ENCODE measurements at regions not wholly inside any gene's neighbourhood (a gene's known extent, or its start where the extent isn't known, plus 50 kb on each side); places are given as distances from the start of the nearest gene placed in this dataset.

DNA sequence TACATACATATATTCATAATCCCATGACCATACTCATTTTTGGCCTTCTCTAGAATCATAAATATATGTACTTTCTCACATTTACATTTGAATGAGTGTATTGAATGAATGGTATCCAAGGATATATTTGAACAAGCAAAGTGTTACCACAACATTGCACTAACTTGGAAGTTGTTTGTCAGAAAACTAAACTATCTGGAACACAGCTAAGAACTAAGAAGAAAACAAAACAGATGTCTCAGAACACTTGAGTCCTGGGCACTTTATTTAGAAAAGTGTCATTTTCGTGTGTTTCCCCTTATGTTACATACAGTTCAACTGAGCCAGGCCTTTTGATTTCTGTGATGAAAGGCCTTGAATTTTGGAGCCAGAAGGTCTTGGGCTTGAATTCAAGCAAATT lies 466.7 kb upstream of the FAT1 start:
- DNase-seq: no peak

DNA sequence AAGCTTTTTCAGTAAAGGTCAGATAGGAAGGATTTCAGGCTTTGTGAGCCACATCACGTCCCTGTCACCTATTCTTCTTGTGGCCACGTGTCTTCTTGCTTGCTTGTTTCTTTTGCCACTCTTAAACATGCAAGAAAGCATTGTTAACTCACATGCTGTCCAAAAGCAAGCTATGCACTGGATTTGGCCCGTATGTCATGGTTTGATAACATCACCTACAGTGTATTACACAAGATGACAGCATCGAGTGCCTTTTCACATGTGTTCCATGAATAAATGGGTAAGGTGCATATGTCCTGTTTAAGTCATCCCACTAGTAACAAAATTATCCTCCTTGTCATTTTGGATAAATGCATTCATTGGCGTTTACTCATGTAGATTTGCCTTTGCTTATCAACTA lies 468.0 kb upstream of the FAT1 start:
- DNase-seq: no peak

DNA sequence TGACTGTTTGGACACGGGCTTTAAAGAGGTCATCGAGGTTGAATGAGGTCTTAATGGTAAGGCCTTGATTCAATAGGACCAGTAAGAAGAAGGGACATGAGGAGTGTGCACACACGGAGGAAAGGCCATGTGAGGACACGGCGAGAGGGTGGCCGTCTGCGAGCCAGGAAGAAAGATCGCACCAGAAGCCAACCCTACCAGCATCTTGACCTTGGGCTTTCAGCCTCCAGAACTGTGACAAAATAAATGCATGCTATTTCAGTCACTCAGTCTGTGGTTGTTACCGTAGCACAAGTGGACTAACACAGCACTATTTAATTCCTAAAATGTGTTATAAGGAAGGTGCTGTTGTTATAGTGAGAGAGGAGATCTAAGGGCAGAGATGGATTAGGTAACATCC lies 468.6 kb upstream of the FAT1 start:
- no peak for DNase-seq

DNA sequence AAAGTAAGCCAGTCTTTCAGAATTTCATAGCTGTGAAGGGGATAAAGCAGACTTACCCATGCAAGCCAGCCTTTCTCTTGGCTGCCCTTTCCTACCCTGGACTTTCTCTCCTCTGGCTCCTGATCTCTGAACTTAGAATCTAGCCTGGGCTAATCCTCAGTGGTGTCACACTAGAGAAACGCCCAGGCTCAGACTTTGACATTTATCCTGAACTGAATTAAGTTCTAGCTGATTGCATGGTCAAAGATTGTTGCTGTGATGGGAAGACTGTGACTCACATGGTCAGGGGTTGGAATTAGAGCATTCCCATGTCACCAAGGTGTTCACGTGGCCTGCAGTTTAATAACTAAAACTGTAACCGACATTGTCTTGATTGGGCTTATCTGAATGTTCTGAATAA lies 469.5 kb upstream of the FAT1 start:
- no peak for DNase-seq

DNA sequence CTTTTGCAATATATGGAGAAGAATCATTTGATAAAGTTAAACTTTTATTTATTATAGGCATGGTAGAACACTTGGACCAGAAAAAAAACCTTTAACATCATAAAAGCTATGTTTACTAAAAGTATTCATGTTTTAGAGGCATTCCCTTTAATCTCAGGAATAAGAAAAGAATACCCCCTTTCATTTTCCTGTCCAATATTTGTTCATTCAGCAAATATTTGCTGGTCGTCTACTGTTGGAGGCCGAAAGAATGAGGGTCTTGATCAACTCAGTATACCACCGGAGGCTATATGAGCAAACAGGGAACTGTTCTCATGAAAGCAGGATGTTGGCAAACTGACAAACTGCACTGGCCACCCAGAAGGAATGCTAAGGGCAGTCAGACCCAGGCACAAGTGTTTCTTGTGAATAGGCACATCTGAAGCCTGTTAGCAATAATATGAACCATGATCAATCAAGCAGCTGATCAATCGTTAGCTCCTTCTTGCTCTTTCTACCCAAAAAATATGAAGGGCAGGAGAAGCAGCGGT lies 480.8 kb upstream of the FAT1 start:
- peak; percentile 40 for DNase-seq

DNA sequence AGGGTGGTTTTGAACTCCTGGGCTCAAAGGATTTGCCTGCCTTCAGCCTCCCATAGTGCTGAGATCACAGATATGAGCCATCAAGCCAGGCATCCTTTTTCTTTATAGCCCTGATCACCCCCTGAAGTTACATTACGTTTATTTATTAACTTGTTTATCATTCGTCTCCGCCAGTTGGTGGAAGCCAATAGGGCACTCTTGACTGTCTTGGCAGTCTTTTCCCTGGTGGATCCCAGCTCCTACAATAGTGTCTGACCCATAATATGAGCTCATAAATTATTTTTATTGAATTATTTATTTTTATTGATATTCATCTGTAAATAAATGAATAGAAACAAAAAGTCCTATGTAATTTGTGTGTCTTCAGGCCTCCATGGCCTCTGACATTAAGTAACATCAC lies 484.3 kb upstream of the FAT1 start:
- no peak for DNase-seq

DNA sequence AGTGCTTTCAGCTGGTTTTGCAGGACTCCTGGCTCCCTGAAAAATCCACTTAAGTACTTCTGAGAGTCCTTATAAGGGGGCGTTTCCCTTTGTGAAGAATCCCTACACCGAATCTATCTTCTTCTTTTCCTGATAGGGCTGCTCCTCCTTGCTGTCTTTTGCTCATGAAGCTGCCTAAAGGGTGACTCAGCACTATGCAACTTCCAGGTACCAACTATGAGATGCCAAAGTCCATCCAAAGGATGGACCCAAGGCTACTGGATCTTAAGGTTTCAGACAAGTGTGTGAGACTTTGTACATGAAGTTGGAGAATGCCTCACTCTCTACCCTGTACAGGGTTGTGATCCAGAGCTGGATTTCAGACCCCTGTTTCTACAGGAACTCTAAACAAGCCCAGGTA lies 485.0 kb upstream of the FAT1 start:
- no peak for DNase-seq

DNA sequence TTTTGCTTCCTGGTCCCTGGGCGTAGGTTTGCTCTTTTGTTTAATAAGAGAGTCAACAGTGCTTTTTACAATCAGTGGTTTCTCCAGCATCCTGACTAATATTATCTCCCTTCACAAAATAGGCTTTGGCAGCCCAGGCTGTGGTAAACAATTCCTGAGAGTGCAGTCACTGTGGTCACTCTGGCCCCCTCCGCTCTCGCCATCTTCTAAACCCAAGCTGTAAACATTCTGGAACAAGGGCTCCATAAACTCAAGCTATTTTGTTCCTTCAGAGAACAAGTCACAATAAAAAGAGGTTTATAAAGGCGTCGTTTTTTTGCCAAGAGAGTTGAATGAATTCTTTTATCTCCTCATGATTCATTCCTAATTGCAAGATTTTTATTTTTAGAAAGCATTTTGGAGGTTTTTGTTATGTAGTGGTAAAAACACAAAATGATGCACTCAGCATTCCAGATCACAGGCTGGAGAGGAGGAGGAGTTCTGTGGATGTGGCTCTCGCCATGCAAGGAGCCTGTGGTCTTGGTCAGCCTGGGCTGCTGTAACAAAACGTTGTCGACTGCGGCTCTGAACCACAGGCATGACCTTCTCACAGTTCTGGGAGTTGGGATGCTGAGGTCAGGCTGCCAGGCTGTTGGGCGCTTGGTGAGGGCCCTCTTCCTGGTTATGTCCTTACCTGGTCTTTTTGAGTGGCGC lies 486.4 kb upstream of the FAT1 start:
- peak; percentile 57 for DNase-seq

DNA sequence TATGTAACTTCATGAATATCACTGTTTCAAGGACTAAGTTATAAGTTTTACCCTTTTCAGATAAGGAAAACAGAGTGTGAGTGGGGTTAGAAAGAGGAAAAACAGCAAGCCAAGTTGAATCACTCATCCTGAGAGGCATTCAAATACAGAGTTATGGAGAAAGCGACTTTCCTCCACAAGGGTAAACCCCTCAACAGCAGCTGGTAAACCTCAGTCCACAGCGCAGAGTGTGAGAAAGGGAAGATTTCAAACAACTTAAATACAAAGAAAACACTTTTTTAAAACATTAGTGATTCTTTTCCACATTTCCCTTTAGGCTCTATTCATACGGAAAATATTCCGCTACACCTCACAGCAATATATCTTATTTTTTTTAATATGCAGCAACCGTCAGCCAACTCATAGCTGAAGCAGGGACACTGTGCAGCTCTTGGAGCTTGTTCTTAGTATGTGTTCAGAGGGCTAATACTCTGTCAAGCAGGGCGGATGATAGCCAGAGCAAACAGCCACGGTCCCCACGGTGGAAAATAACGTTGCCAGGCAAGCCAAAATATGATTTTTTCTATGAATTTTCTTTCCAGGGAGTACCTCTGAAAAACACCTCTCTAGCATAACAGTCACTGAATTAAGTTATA lies 488.9 kb upstream of the FAT1 start:
- DNase-seq: no peak

DNA sequence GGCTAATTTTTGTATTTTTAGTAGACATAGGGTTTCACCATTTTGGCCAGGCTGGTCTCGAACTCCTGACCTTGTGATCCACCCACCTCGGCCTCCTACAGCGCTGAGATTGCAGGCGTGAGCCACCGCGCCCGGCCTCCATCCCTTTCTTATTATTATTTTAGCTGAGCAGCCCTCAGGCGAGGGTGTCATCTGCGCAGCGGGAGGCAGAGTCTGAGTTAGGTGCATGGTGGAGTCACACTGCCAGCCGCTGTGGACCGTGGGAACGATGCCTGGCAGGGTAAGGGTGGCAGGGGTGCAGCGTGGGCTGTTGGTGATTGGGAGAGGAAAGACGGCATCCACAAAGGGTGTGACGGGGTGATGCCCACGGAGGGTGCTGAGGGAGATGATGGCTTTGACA lies 491.8 kb upstream of the FAT1 start:
- no peak for DNase-seq

DNA sequence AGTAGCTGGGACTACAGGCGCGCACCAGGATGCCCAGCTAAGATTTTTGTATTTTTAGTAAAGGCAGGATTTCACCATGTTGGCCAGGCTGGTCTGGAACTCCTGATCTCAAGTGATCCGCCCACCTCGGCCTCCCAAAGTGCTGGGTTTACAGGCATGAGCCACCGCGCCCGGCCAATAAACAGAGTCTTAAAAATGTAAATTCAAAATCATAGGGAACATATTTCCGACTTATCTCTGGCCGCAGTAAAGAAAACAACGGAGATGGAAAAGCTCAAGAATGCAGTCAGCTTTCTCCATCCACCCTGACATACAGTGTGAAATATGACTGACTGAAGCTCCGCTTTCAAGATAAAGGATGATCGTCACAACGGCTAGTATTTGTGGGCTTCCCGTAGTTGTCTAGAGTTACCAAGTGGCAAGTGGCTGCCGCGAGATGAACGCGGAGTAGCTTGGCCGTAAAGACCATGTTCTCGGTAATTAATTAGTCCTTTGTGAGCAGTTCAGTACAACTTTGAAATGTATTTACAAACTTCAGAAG lies 495.1 kb upstream of the FAT1 start:
- no peak for DNase-seq

DNA sequence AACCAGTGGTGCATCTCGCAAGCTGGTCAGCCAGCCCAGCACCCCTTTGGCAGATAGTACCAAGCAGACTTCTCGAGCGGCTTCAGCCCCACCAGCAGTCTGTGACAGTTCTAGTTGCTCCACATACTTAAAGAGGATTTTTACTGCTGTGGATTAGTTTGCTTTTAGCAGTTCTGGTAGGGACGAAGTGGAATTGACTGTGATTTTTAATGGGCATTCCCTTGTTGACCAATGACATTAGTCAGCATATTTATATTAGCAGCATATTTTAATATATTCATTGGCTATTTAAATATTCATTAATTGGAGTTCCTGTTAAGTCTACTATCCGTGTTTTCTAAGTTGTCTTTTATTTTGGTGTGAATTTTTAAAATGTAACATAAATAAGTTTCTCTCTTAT lies 500.9 kb upstream of the FAT1 start:
- no peak for DNase-seq

DNA sequence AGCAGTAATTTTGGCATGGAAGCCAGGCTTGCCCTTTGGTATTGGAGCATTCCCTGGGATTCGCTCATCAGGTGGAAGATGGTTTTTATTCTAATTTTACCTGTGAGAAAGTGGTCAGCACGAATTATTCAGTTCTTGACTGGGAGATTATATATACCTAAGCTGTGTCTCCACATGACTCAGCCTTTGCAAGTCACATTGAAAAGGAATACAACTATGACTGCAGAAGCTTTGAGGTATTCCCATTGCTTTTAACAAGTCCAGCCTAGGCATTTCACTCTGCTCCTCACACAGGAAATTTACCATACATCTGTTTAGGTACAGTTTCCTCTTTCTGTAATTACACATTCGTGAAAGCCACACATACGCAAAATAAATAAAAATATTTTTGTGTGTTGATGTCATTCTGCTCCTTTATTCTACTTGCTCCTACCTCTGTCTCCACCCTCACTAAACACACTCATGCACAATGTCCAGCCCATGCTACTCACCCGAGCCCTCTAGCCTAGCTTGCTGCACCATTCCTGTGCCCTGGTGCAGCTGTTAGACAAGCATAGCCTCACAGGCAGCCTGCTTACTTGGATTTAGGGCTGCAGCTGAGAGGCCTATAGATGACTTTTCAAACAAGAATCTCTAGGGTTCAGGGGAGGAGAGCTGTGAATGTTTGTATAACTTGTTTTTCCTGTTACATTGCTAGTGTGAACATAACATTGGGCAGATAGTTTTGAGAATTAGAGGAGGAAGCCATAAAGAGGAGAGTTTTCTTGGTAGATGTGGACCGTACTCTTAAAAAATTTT lies 504.4 kb upstream of the FAT1 start:
- no peak for DNase-seq

DNA sequence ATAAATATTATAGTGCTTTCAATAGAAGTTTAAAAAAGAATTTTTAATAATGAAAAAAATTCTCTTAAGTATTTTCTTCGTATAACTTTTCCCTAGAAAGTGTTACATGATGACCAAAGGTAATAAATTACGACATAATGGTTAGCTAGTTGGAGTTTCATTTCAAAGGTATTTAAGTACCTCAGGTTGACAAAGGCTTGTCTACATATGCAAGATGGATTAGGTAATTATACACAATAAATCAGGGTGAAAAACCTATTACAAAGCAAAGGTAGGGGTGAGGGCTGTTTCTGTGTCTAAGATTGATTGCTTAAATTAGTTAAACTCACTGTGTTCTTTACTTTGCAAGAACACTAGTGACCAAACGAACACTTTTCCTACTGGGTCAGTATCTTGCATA lies 508.5 kb upstream of the FAT1 start:
- no peak for DNase-seq

DNA sequence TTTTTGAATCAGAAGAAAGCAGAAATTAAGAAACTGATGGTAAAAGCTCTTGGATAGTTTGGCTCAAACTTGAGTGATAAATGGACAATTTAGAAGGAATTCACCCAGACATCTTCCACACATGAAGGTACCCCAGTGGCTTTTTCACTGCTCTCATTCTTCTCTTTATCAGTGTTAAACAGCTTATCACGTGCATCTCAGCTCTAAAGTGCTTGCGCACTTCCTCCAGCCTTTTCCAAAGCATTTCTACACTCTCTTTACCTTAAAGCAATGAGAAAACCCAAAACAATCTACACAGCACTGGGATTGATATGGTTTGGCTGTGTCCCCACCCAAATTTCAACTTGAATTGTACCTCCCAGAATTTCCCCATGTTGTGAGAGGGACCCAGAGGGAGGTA lies 509.1 kb upstream of the FAT1 start:
- no peak for DNase-seq

DNA sequence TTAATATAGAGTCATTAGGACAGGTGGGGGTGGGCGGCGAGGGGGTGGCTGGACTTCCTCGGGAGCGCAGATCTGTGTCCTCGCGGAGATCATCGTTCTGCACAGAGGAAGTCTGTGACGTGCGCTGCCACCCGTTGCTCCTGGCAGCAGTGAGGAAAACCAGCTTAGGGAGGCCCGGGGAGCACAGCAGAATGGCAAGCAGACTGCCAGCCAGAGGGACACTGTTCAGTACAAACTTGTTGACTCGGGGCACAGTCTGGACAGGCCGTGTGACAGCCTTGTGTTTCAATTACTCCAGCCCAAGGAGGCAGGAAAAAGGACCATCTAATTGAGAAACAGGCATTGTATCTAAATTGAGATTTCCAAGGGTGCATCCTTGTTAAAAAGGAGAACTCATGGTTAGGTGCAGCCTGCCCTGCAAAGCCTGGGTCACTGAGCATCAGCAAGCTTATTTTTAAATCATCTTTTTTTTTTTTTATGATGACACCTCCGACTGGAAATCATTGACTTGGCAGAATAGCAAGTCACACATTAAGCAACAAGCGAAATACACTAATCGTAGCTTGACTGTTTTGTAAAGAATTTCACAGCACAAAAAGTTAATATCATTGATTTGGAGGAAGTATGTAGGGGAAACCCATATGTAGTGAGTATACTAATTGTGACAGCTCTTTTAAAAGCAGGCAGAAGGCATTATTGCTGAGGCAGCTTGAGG lies 512.0 kb upstream of the FAT1 start:
- DNase-seq: no peak

DNA sequence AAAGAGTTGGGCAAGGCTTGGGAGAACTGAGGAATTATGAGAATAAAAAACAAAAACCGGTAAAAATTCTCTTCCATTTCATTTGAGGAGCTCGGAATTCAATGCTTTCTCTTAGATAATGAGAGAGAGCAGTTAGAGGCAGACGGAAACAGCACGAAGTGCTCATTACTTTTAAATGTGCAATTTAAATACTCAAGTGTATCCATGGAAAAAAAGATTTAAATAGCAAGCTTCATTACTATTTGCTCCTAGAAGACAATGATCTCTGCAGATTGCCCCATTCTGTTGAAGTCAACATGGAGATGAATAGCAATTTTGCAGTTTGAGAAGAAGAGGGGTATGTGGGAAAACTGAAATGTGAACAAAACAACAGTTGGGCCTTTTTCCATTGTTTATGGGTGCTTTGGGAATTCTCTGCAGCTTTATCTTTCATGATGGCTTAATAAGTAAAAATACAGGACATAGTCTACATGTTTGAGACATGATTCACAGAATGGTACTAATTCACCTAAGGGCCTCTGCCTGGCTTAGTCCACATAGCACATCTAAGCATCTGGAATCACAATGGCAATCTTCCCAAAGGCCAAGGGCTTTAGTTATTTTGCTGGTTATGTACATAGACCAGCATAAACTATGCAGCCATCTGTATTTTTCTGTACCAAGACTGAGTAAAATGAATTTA lies 512.7 kb upstream of the FAT1 start:
- DNase-seq: peak; percentile 70

DNA sequence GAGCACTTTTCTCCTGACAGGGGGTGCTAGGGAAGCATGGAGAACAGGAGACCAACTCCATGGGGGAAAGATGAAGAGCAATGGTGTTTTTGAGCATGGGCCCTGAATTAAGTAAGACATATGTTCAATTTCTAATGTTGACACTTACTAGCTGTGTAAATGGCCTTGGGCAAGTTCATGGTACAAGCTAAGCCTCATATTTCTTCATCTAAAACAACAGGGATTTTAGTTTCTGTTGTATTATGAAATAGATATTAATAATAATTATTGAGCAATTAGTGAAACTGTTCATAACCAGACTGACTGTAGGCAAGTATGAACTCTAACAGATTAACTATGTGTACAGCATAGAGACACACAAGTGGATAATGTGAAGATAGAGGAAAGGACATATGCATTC lies 515.0 kb upstream of the FAT1 start:
- no peak for DNase-seq

DNA sequence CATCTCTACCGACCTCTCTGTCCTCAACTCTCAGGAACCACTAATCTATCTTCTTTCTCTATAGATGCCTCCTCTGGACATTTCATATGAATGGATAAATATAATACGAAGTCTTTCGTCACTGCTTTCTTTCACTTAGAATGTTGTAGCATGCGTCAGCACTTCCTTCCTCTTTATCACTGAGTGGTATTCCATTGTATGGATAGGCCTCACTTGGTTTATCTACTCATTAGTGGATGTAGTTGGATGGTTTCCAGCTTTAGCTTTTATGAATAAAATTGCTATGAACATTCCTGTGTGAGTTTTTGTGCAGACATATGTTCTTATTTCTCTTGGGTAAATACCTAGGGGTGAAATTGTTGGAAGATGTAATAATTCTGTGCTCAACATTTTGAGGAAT lies 528.2 kb upstream of the FAT1 start:
- peak; percentile 20 for DNase-seq

DNA sequence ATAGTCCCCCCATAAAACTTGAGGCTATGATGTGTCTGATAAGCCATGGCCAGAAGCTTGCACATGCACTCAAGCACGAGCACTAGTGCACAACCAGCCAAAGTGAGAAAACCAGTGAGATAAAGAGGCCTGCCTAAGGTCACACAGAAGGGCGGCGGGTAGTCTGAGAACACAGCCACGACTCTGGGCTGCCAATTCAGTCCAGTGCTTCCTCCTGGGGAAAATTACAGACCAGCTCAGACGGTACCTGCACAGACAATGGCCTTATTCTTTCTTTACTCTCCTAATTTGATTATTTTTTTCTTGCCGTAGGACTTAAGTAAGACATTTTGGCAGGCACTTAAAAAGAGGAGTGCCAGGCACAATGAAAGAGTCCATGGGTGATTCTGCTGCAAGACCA lies 533.2 kb upstream of the FAT1 start:
- no peak for DNase-seq

DNA sequence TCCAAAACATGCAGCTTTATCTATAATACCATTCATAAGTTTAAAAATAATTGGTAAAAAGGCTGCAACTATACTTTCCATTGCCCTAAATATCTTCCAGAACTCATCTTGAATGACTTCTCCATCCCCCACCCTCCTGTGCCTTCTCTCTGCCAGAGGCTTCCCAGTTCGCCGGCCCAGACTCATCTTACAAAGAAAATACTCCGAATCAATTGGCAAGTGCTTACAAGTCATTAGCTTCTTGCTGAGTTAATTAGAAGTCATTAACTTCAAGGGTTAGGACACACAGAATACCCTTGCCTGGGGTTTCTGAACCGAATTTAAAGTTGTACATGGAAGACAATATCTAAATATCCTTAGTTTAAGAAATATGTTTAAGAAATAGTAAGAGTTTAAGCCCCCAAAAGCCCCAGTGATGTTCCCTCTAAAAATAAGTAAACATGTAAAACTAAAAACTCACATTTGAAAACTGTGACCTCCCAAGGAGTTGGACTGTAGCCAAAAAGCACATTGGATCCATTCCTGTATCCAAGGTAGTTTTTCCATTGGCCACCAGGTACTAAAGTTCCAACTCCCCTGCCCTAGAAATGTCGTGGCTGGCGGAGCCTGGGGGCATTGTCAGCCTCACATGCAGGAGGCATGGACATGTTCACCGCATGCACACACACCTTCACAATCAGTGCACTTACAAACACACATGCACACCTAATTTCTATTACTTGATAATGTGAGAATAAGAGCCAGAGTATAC lies 535.2 kb upstream of the FAT1 start:
- no peak for DNase-seq
